ENCODE measurements at regions not wholly inside any gene's neighbourhood (a gene's known extent, or its start where the extent isn't known, plus 50 kb on each side); places are given as distances from the start of the nearest gene placed in this dataset.

- DNase-seq, result no peak
Measured at GRCh38 chr4:3715855-3716630, 50.1 kb upstream of the ADRA2C start.

- DNase-seq, result no peak
Measured at GRCh38 chr4:3715061-3715854, 50.9 kb upstream of the ADRA2C start.

GRCh38 chr4:3714642-3715001 lies 51.6 kb upstream of the ADRA2C start:
- no peak for DNase-seq

- no peak for DNase-seq
Measured at GRCh38 chr4:3713817-3714641, 52.2 kb upstream of the ADRA2C start.

- no peak for DNase-seq
Measured at GRCh38 chr4:3713346-3713745, 52.8 kb upstream of the ADRA2C start.

GRCh38 chr4:3712936-3713335 lies 53.2 kb upstream of the ADRA2C start:
- no peak for DNase-seq

- DNase-seq, result no peak
Measured at GRCh38 chr4:3712112-3712805, 53.9 kb upstream of the ADRA2C start.

- DNase-seq, result no peak
Measured at GRCh38 chr4:3711183-3712111, 54.7 kb upstream of the ADRA2C start.

GRCh38 chr4:3710451-3711182 lies 55.6 kb upstream of the ADRA2C start:
- DNase-seq, result no peak

GRCh38 chr4:3709846-3710441 lies 56.2 kb upstream of the ADRA2C start:
- no peak for DNase-seq

GRCh38 chr4:3709061-3709845 lies 56.9 kb upstream of the ADRA2C start:
- no peak for DNase-seq

- no peak for DNase-seq
Measured at GRCh38 chr4:3708611-3709010, 57.6 kb upstream of the ADRA2C start.

GRCh38 chr4:3708103-3708510 lies 58.1 kb upstream of the ADRA2C start:
- no peak for DNase-seq

- no peak for DNase-seq
Measured at GRCh38 chr4:3707423-3708102, 58.6 kb upstream of the ADRA2C start.

GRCh38 chr4:3706565-3707422 lies 59.4 kb upstream of the ADRA2C start:
- no peak for DNase-seq

GRCh38 chr4:3706111-3706511 lies 60.1 kb upstream of the ADRA2C start:
- no peak for DNase-seq

- no peak for DNase-seq
Measured at GRCh38 chr4:3705236-3705987, 60.8 kb upstream of the ADRA2C start.

Data from inflammatory macrophage treated with lipopolysaccharide for 4 hours (primary cell).